Glomerular visceral epithelial cell (primary cell): ENCODE measurements at regions not wholly inside any gene's neighbourhood (a gene's known extent, or its start where the extent isn't known, plus 50 kb on each side); places are given as distances from the start of the nearest gene placed in this dataset.
"Not testable (repeated sequence)": the region's sequence is repeated elsewhere in the genome, so short reads cannot be mapped to it uniquely, and the experiment has no call there.

Experiments used
- DNase-seq: peaks from one replicate; pipeline ENCODE4 v3.0.0-alpha.2; 2016; ENCODE audit errors: extremely low spot score

DNA sequence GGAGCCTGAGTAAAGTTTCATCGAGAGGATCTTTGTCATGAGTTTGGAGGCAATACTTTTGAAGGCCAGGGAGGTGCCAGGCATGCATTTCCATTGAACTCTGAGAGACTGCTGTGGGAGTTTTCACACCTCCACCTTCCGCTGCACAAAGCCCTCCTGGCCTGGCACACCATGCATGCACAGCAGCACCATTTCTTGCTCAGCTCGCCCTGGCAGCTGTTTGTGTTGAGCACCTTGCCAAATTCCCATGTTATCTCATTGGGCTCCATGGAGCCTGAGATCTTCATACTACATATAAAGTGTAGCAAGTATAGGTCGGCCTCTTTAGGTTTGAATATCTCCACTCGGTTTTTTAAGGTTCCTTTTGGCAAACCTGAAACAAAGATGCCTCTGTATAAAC lies 125.7 kb upstream of the CLINT1 start:
- DNase-seq, result no peak

DNA sequence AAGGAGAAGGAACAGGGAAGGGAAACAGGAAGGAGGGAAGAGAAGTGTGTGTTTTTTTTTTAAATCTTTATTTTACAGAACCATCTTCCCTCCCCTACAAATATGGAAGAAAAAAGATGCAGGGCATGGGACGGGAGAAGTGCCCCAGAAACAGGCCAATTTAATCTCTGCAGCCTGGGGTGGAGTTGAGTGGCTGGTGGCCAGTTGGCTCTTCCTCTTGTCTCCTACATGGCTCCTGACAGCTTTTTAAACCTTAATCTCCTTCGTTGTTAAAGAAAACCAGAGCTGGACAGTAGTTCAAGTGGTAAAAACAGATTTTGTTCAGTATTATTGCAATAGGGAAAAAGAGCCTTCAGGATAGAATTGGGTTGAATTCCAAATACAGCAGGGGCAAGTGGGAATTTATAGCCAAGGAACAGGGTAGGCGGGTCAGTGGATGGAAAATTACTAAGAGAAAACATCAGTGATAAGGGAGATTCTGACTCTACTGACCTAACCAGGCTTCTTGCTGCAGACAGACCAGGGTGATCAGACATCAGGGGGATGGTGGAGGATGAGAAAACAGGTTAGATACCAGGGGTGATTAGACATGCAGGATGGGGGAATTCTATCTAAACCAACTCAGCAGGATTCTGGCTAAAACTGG lies 125.1 kb upstream of the CLINT1 start:
- DNase-seq, result no peak

DNA sequence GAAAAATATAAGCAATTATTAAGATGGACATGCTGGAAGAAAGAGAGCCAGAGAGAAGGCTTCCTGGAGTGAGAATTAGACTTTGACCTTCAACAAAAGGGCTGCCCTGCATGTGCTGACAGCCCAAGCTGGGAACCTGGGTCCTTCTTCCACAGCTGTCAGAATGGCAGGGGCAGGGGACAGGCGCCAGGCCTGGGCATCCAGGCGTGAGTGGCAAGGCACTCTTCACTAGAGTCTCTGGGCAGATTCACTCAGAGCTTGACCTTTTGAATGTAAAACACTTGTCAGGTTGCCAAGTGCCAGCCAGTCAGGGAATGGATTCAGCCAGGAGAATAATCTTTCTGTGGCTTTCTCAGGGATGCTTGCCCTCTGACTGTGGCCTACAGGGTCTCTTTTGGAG lies 119.1 kb upstream of the CLINT1 start:
- peak; percentile 25 for DNase-seq

DNA sequence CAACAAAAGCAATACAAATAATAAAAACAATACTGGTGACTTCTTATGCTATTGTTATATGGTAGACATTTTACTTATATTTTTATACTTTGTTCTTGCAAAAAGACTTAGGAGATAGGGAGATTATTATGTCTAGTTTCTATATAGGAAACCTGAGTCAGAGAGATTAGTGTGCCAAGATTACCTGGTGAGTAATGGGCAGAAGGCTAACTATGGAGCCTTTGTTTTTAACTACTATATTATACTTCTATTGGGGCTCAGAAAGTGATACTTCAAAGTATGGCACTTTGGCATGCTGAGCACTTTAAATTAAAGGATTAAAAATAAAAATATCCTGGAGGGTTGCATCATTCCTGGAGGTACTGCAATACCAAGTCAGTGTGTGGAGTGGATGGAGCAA lies 117.5 kb upstream of the CLINT1 start:
- DNase-seq, result no peak

DNA sequence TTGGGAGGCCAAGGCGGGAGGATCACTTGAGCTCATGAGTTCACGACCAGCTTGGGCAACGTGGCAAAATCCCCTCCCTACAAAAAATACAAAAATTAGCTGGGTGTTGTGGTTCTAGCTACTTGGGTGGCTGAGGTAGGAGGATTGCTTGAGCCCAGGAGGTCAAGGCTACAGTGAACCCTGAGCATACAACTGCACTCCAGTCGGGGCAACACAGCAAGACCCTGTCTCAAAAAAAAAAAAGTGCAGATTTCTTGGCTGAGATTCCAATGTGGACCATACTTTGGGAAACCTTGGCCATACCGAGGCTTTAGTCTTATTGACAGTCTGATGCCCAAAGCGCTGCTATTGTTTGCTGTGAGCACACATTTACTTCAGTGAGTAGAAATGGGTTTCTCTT lies 113.6 kb upstream of the CLINT1 start:
- DNase-seq, result no peak

DNA sequence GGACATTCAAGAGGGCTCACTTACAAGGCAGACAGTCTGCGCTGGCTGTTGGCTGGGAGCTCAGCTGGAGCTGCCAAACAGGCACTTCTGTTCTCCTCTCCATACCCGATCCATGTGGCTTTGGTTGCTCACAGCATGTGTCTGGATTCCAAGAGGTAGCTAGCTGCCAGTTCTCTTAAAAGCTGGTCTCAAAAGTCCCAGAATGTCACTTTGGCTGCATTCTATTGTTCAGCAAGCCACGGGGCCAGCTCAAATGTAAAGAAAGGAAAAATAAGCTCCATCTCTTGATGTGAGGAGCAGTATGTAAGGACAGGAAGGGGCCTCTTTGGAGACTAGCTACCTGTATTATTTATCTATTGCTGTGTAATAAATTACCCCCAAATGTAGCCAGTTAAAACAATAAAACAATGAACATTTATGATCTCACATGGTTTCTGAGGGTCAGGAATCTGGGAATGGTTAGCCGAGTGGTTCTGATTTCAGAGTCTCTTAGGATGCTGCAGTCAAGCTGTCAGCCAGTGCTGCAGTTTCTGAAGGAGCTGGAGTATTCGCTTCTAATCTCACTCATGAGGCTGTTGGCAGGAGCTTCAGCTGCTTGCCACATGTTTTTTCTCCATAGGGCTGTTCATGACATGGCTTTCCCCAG lies 112.7 kb upstream of the CLINT1 start:
- no peak for DNase-seq

DNA sequence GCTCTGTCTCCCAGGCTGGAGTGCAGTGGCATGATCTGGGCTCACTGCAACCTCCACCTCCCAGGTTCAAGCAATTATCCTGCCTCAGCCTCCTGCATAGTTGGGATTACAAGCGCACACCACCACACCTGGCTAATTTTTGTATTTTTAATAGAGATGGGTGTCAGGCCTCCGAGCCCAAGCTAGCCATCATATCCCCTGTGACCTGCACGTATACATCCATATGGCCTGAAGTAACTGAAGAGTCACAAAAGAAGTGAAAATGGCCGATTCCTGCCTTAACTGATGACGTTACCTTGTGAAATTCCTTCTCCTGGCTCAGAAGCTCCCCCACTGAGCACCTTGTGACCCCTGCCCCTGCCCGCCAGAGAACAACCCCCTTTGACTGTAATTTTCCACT lies 109.6 kb upstream of the CLINT1 start:
- not testable (repeated sequence) for DNase-seq

DNA sequence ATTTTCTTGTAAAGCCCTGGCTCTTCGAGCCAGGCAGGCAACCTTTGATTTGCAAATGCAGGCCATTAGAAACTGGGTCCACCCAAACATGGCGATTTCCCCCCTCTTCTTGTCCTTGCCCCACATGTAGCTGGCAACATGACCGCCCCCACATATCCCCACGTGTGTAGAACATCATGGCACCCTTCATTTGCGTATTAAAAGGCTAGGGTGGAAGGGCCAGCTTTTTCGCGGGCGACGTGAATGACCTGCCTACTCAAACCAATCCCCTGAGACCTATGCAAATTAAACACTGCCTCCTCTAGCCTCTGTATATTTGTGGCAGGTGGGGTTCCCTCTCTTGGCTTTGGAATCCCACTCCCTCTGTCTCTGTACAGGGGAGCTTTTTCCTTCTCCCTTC lies 107.0 kb upstream of the CLINT1 start:
- no peak for DNase-seq

DNA sequence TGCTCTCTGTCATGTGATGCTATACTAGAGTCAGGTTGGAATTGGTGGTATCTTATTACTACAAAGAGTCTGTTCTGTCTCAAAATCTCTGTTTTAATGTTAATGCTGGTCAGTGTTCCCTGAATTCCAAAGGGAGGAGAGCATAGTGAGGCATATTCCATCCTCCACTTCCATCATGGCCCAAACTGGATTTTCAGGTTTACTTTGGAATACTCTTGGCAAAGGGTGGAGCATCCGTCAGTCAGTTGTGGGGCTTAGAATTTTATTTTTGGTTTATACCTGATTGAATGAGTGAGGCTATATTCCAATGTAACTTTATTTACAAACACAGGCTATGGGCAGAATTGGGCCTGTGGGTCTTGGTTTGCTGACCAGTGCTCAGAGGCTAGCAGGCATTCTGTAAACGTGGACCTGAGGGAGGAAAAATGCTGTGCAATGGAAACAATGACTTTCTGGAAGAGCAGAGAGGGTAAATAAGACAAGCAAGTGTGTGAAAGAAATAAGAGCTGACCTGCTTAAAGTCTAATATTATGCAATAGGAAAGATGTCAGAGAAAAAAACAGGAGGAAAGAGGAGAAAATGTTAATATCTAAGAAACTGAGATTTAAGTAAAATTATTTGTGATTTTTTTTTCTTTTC lies 106.2 kb upstream of the CLINT1 start:
- DNase-seq, result no peak

DNA sequence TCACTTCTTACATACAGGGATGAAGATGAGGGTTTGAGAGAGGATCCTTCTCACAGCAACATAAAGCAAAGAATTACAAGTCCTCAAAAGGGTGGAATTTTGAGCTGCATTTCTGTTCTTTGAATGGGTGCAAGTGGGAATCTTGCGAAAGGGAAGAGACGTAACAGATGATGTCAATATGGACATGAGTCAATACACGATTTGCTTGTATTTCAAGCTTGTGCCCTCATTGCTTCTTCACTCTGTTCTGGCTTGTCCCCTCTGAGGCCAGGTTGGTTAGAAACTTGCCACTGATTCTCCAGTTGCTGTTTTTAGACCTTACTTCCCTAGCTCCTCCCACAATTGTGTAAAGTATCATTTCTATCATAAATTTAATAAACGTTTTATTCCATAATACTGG lies 104.8 kb upstream of the CLINT1 start:
- no peak for DNase-seq

DNA sequence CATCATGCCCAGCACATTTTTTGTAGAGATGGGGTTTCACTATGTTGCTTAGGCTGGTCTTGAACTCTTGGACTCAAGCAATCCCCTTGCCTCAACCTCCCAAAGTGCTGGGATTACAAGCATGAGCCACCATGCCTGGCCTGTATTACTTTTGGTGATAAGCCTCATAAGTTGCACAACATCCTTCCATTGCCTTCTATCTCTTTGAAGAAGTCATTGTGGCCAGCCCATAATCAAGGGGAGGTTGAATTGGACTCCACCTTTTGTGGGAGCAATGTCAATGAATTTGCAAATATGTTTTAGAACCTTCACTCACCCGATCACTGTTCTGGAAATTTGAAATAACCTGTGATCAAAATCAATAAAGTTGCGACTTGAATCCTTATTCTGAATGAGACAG lies 104.3 kb upstream of the CLINT1 start:
- no peak for DNase-seq

DNA sequence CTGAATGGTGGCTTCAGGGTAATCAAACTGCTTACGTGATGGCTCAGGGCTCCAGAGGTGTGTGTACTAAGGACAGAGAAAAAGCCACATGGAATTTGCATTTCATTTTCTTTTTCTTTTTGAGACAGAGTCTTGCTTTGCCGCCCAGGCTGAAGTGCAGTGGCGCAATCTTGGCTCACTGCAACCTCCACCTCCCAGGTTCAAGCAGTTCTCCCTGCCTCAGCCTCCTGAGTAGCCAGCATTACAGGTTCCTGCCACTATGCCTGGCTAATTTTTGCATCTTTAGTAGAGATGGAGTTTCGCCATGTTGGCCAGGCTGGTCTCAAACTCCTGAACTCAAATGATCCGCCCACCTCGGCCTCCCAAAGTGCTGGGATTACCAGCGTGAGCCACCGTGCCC lies 103.7 kb upstream of the CLINT1 start:
- DNase-seq, result not testable (repeated sequence)

DNA sequence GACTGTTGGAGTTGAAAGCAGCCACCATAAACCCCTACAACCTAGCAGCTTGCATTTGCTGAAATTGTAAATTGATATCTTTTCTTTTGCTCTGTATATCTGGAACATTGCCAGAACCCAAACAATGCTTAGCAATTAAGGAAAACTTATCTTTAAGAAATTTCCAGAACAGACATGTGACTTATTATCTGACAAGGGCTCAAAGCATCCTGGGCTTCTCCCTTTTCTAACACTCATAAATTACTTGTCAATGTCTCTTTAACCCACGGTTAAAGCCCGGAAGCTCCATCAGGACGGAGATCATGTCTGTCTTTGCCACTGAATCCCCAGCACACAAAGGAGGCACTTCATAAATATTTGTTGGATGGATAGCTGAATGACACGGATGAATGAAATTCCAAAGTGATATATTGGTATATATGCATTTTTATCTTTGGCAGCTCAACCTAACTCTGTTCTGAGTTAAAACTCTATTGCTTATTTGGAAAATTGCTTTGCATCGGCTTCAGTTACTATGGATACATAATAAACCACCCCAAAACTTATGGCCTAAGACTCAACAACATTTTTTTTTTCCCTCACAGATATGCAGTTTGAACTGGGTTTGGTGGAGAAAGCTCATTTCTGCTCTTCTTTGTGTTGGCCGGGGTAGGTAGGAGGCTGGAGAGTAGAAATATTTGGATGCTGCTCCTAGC lies 103.1 kb upstream of the CLINT1 start:
- DNase-seq, result no peak

DNA sequence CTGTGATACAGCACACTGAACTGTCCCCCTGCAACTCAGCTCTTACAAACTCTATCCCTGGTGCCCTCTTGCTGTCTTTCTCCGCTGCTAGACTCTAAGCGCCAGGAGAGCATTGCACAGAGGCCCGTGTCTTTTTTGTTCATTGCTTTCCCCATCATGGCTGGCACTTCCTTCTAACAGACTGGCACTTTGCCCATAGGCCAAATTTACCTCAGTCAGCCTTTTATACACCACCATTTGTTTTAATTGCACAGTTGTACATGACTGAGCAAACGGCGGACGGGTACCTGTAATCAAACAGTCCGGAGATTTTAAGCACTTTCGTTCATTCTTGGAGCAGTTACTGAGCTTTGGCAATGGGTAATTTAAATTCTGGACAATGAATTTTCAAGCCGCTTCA lies 102.2 kb upstream of the CLINT1 start:
- no peak for DNase-seq

DNA sequence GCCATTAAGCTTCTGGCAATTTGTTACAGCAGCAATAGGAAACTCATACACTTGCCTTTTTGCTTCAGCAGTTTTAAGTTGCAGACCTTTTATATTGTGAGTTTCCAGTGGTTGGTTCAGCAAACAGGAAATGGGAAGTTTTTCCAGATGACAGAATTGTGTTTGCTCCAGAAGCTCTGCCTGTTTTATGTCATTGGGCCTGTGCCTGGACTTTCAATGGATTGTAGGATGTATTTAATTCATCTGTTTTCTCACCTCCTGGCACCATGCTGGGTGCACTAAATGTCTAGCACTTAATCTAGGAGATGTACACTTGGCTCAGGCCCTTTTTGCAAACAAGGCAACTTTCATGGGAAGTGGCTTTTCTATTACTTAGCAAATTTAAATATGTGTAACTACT lies 100.4 kb upstream of the CLINT1 start:
- no peak for DNase-seq

DNA sequence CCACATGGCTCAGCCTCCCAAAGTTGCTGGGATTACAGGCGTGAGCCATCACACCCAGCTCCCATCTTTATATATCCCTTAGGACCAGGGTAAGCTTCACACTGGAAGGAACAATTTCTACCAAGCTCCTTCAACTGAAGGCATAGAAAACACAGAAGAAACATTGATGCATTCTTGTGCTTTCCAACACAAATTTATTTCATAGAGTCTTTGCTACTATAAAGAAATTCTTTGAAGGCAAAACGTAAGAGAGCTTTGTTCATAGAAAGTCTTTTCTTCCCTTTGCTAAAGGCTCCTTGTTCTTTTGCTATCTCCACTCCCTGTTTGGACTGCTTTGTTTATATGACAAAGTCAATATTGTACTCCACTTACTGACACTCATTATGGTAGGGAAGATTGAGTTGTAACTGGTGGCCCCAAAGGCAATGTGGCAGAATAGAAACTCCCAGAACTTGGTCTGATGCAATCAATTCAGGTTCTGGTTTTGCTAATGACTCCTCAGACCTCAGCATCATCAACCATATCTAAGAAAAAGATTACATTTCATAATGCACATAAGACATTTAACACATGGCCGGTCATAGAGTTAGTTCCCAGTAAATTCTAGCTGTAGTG lies 97.4 kb upstream of the CLINT1 start:
- no peak for DNase-seq

DNA sequence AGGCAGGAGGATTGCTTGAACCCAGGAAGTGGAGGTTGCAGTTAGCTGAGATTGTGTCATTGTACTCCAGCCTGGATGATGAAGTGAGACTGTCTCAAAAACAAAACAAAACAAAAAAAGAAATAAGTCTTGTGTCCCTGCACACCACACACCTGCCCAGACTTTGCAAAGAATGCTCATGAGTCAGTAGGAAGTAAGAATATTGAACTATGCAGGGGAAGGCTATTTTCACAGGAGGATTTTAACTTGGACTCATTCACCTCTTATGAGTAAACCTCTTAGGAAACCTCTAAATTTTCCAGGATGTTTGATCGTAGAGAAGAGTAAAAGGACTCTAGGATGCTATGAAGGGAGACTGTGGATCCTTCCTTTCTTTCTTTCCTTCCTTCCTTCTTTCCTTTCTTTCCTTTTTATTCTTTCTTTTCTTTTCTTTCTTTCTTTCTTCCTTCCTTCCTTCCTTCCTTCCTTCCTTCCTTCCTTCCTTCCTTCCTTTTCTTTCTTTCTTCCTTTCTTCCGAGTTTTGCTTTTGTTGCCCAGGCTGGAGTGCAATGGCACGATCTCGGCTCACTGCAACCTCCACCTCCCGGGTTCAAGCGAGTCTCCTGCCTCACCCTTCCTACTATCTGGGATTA lies 96.7 kb upstream of the CLINT1 start:
- no peak for DNase-seq

DNA sequence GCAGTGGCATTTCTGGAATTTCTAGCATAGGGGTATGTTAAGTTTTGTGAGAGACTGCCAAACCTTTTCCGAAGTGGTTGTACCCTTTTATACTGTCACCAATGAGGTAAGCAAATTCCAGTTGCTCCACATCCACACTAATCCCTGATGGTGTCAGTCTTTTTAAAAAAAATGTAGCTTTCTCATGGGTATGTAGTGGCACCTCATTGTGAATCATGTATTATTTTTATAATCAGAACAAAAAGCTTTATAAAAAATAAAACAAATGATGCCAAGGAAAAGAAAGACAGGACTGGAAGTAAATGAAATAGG lies 93.4 kb upstream of the CLINT1 start:
- no peak for DNase-seq

DNA sequence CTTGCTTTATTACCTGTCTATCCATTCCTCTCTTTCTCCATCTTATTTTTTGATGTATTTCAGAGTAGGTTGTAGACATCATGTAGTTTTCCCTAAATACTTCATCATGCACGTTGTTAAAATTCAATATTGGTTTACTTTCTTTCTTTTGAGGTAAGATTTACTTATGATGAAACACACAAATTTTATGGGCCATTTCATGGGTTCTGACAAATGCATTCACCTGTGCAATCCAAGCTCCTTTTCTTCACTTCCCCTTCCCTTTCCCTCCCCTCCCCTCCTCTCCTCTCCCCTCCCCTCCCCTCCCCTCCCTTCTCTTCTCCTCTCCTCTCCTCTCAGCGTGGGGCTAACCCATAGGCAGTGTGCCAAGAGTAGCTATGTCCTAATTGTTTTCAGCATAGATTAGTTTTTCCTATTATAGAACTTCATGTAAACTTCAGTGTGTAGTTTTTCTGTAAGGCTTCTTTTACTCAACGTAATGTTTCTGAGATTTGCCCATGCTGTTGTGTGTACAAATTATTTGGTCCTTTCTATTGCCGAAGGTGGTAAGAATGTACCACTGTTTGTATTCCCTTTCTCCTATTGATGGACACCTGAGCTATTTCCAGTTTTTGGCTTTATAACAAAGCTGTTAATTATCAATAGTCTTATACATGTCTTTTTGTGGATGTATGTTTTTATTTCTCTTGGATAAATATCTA lies 92.9 kb upstream of the CLINT1 start:
- no peak for DNase-seq

DNA sequence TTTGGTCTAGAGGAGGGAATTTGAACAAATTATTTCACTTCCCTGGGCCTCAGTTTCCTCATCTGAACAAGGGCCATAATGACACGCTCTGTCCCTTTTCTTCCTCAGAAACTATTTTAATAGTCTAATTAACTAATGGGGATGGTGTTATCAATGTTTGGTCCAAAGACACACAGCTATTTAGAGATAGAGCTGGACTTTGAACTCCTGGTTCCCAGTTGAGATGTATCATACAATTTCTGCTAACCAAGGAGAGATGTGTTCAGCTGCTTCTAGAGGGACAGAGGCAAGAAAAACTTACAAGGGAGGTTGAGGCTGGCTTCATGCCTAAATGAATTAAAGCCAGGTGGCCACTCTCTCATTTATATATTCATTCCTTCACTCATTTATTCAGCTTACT lies 90.6 kb upstream of the CLINT1 start:
- no peak for DNase-seq

DNA sequence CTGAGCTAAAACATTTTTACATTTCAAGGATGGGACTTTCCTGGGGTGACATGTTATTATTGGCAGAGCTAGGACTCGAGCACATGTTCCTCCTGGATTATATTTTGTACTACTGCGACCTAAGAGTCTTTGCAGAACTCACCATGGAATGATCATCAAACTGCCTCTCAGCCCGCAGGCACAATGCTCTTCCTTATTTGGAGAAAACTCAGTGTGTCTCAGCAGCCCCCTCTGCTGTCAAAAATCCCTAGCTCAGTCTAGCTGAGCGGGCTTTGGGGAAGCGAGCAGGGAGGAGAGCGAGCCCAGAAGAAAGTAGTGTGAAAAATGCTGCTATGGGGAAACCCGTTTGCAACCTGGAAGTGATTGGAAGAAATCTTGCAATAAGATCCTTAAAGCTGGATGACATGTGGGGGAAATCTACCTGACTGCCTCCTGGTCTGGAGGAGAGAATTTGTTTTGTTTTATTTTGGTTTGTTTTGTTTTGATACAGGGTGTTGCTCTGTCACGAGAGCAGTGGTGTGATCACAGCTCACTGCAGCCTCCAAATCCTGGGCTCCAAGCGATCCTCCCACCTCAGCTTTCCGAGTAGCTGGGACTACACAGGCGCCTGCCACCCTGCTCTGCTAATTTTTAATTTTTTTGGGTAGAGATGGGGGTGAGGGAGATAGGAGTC lies 89.9 kb upstream of the CLINT1 start:
- DNase-seq, result peak; percentile 87
